Neural crest cell (in vitro differentiated cells): ENCODE measurements at regions not wholly inside any gene's neighbourhood (a gene's known extent, or its start where the extent isn't known, plus 50 kb on each side); places are given as distances from the start of the nearest gene placed in this dataset.

Experiments used
- DNase-seq: peaks from one replicate; pipeline ENCODE4 v3.0.0; 2021; ENCODE audit warnings: low read depth, mixed read lengths, low spot score
- H3K27ac Mint-ChIP-seq: one replicate; pipeline ENCODE4 v1.8.0; 2021; ENCODE audit warnings: mild to moderate bottlenecking, mixed read lengths; ENCODE audit not compliant: unreplicated experiment
- H3K27me3 Mint-ChIP-seq: 2 replicates; pipeline ENCODE4 v1.8.0; 2021; ENCODE audit warnings: low read depth, mild to moderate bottlenecking, mixed read lengths
- H3K36me3 Mint-ChIP-seq: 2 replicates; pipeline ENCODE4 v1.8.0; 2021; ENCODE audit warnings: low read depth, mild to moderate bottlenecking, mixed read lengths
- H3K4me1 Mint-ChIP-seq: 2 replicates; pipeline ENCODE4 v1.8.0; 2021; ENCODE audit warnings: mixed read lengths
- H3K4me3 Mint-ChIP-seq: one replicate; pipeline ENCODE4 v1.8.0; 2021; ENCODE audit warnings: mild to moderate bottlenecking, mixed read lengths
- H3K9me3 Mint-ChIP-seq: 2 replicates; pipeline ENCODE4 v1.8.0; 2021; ENCODE audit warnings: mixed read lengths
- CTCF ChIP-seq: fragments of 200-600 bp; sonication (generic); conservative IDR thresholded peaks from 2 replicates; pipeline ENCODE4 v1.5.0; 2021; ENCODE audit warnings: antibody characterized with exemption, mild to moderate bottlenecking

DNA sequence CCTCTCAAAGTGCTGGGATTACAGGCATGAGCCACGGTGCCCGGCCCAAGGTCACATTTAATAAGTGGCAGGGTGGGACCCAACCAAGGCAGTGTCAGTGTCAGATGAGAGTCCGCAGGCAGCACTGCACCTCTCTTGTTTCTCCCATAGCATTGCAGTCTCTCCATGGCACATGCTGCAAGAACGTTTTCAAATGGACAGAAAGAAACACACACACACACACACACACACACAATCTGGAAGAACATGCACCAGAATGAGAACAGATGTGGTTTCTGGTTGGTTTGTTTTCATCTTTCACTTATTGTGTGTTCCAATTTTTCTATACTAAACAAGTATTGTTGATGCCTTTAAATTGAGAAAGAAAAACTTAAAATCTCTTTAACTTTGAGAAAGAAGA is 126.5 kb downstream of the SYF2 start:
- Mint-ChIP-seq H3K4me3 (no peak overlapping the region), H3K4me1 (peaks cover 9% of the 10 kb centered on the region), H3K9me3 (peaks cover 6% of the 10 kb centered on the region), H3K27me3 (peaks cover 17% of the 10 kb centered on the region), H3K27ac (no peak overlapping the region), H3K36me3 (peaks cover 6% of the 10 kb centered on the region)
- no peak for DNase-seq
- TF ChIP-seq CTCF: no peak

DNA sequence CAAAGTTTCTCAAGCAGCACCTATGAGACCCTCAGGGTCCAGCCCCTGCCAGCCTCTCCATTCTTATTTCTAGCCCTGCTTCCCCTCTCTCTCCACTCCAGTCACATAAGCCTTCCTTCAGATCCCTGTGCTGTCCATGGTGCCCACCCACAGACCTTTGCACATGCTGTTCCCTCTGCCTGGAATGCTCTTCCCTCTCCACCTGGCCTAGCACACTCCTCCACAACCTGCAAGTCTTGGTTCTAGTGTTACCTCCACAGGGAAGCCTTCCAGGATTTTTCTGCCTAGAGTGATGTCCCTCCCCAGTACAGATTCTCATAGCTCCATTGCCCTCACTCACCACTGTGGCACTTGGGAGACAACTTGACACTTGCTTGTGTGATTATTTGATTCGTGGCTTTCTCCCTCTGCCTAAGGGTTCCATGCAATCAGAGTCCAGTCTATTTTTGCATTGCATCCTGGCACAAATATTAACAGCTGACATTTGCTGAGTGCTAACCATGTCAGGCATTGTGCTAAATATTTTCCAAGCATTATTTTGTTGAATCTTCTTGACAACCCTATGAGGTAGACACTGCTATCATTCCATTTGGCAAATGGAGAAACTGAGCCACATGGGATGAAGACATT is 127.3 kb downstream of the SYF2 start:
- Mint-ChIP-seq H3K27me3 (peaks cover 14% of the 10 kb centered on the region), H3K36me3 (peaks cover 6% of the 10 kb centered on the region), H3K27ac (no peak overlapping the region), H3K9me3 (peaks cover 6% of the 10 kb centered on the region), H3K4me1 (peaks cover 9% of the 10 kb centered on the region), H3K4me3 (no peak overlapping the region)
- DNase-seq: no peak
- no peak for TF ChIP-seq CTCF

DNA sequence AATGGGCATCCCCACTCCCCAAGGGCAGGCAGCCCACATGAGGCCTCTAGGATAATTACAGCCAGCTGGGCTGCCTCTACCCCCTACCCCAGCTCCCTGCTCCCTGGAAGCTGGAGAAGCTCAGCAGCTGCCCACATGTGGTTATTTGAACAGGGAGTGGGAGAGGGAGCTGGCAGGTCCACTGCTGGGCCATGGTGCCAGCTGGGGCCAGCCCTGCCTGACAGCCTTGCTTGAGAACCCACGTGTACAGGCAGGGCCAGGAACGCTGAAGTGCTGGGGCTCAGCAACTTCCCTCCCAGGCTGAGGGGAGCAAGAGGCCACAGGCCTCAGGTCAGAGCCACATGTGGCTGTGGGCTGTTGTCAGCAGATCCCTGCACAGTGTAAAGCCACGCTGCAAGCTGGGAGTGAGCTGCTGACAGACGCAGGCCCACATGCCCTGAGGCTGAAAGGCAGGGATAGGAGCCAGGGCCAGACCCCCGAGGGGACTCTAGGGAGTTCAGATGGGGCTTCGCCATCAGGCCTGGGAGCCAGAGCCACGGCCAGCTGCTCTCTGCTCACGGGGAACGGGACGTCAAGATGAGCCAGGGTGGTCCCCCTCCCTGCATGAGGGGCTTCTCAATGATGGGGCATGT is 129.0 kb downstream of the SYF2 start:
- no peak overlapping the region for H3K4me3 Mint-ChIP-seq

GRCh38 chr1:25100151-25100833 is 132.0 kb downstream of the SYF2 start:
- peaks cover 23% of the 10 kb centered on the region for H3K27me3 Mint-ChIP-seq

More for the DNA sequence above, 129.0 kb downstream of the SYF2 start:
- no peaks in the 10 kb centered on the region for H3K9me3 Mint-ChIP-seq
- no peaks in the 10 kb centered on the region for H3K36me3 Mint-ChIP-seq
- no peak for DNase-seq
- H3K27me3 Mint-ChIP-seq: peaks cover 16% of the 10 kb centered on the region
- peaks cover 9% of the 10 kb centered on the region for H3K4me1 Mint-ChIP-seq
- TF ChIP-seq CTCF: no peak
- peak overlapping the region; percentile 47 for H3K27ac Mint-ChIP-seq

More at GRCh38 chr1:25100151-25100833, 132.0 kb downstream of the SYF2 start:
- no peak for DNase-seq
- Mint-ChIP-seq H3K36me3 (no peaks in the 10 kb centered on the region), H3K9me3 (no peaks in the 10 kb centered on the region), H3K4me1 (peaks cover 9% of the 10 kb centered on the region), H3K4me3 (no peak overlapping the region), H3K27ac (no peak overlapping the region)
- TF ChIP-seq CTCF: no peak
